Activated T-helper 1 cell treated with anti-CD3 and anti-CD28 coated beads, Interleukin-12 subunit alpha, Interleukin-12 subunit beta, Interleukin-2, Interleukin-4 antibody, amounts not matched to agents 30 ng/mL and 10 ng/mL and 1 ng/mL, durations not matched to agents 14 hours and 24 hours and 36 hours (primary cell): ENCODE measurements at regions not wholly inside any gene's neighbourhood (a gene's known extent, or its start where the extent isn't known, plus 50 kb on each side); places are given as distances from the start of the nearest gene placed in this dataset.

Experiments
- DNase-seq: peaks from one replicate; pipeline ENCODE4 v3.0.0; 2021; ENCODE audit warnings: low spot score
- H3K27ac Mint-ChIP-seq: one replicate; pipeline ENCODE4 v1.8.0; 2021; ENCODE audit warnings: mild to moderate bottlenecking, mixed read lengths
- H3K27me3 Mint-ChIP-seq: one replicate; pipeline ENCODE4 v1.8.0; 2022; ENCODE audit warnings: mild to moderate bottlenecking, moderate library complexity, mixed read lengths; ENCODE audit not compliant: insufficient read depth
- H3K36me3 Mint-ChIP-seq: one replicate; pipeline ENCODE4 v1.8.0; 2021; ENCODE audit warnings: low read depth, mixed read lengths
- H3K4me1 Mint-ChIP-seq: one replicate; pipeline ENCODE4 v1.8.0; 2021; ENCODE audit warnings: low read depth, mixed read lengths
- H3K4me3 Mint-ChIP-seq: one replicate; pipeline ENCODE4 v1.8.0; 2021; ENCODE audit warnings: mild to moderate bottlenecking, moderate library complexity, mixed read lengths
- H3K9me3 Mint-ChIP-seq: one replicate; pipeline ENCODE4 v1.8.0; 2021; ENCODE audit warnings: mixed read lengths
- intact Hi-C: fragments of 100-400 bp; cut with micrococcal nuclease; formaldehyde crosslinking; loops from one replicate; pipeline ENCODE4 v1.15.1; 2024

DNA sequence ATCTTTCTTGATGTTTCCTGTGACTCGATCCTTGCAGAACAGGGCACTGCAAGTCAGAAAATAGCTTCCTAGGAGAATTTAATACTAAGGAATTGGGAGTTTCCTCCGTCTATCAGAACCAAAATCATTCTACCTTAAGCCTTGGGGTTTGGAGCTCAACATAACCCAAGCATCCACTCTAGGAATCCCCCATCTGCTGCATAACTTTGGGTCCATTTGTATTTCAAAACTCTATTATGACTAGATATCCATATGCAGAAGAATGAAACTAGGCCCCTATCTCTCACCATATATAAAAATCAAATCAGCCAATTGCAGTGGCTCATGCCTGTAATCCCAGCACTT is 61.7 kb upstream of the AKAP13 start:
- H3K4me1 Mint-ChIP-seq, result peaks cover 55% of the 10 kb centered on the region
- peaks cover 21% of the 10 kb centered on the region for H3K9me3 Mint-ChIP-seq
- H3K27ac Mint-ChIP-seq, result peak overlapping the region; percentile 87
- H3K4me3 Mint-ChIP-seq, result no peak overlapping the region
- no peak for DNase-seq
- peaks cover 8% of the 10 kb centered on the region for H3K36me3 Mint-ChIP-seq
- intact Hi-C loops, result loop anchor here (1.0 to 10.0 kb wide), 11 partner anchors 12 to 466 kb away; partner anchors contain the start of gene AKAP13
- no peaks in the 10 kb centered on the region for H3K27me3 Mint-ChIP-seq

DNA sequence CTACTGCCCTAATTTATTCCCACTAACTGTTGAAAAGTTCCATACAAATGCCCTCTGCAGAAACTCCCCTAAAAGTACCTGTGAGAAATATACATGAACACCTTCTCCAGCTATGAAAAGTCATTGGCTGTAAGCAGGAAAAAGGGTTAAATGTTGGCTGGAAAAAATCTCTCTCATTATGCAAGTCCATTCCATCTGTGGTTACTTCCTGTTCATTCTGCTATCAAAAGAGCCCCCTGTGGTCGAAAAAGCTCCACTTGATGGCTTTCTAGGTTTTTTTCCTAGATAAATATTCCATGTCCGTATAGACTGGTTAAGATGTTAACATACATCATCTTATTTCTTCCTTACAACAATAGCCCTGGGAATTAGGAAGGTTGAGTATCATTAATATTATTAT is 56.2 kb upstream of the AKAP13 start:
- no peak for DNase-seq
- peaks cover 19% of the 10 kb centered on the region for H3K4me1 Mint-ChIP-seq
- peaks cover 21% of the 10 kb centered on the region for H3K9me3 Mint-ChIP-seq
- no peak overlapping the region for H3K27ac Mint-ChIP-seq
- no peaks in the 10 kb centered on the region for H3K27me3 Mint-ChIP-seq
- peaks cover 7% of the 10 kb centered on the region for H3K36me3 Mint-ChIP-seq
- intact Hi-C loops, result no loop called here
- no peak overlapping the region for H3K4me3 Mint-ChIP-seq

DNA sequence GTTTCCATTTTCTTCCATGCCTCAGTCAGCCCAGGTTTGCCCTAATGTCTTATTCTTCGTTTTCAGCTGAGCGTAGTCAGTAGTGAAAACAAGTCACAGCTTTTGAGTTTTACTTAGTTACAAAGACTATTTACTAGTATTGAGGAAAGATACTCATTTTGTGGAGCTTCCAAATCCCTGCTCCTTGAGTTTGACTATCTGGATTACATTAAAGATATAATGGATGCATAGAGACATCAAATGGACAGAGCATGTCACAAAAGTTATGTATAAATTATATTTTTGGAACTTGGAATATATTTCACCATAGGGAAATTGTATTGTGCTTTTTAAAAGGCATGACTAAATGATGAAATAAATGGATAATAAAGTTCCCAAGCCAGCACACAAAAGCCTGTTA is 54.6 kb upstream of the AKAP13 start:
- intact Hi-C loops, result no loop called here
- no peak for DNase-seq
- no peak overlapping the region for H3K27ac Mint-ChIP-seq
- H3K9me3 Mint-ChIP-seq, result peaks cover 11% of the 10 kb centered on the region
- H3K27me3 Mint-ChIP-seq, result no peaks in the 10 kb centered on the region
- H3K4me1 Mint-ChIP-seq, result peaks cover 31% of the 10 kb centered on the region
- H3K36me3 Mint-ChIP-seq, result peaks cover 3% of the 10 kb centered on the region
- H3K4me3 Mint-ChIP-seq, result no peak overlapping the region

DNA sequence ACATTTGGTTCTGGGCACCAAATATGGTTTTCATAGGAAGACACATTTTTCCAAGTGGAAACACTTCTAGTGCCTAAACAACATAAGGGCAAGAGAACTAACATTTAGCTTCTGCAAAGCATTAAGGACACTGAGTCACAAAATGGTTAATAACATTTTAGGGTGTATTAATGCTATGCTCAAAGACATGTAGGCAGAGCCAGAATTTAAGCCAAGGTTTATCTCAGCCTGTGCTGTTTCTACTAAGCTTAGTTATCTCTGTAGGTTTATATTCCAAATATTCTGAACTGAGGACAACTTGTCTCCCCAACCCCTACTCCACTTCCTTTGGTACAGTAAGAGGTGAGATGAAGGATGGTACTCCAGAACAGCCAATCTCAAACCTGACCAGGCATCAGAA is 54.1 kb upstream of the AKAP13 start:
- Mint-ChIP-seq H3K36me3 (peaks cover 6% of the 10 kb centered on the region), H3K4me1 (peaks cover 36% of the 10 kb centered on the region), H3K4me3 (no peak overlapping the region), H3K27me3 (no peaks in the 10 kb centered on the region), H3K27ac (no peak overlapping the region), H3K9me3 (peaks cover 15% of the 10 kb centered on the region)
- DNase-seq, result no peak
- intact Hi-C loops, result no loop called here

DNA sequence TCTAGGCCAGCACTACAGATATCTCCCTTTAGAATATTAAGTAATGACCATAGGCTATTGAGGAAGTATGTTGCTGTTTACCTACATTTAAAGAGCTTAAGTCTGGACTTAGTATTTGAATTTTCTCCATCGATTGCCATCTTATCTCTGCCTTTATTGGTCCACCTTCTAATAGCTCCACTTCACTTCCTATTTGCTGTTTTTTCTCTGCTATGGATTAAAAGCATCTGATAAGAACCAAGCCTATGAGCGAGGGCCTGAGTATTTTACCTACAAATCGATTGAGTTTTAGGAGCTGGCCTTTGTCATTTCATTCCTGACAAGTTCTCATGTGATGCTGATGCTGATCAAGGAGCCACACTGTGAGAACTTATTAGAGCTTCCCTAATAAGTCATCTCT is 52.6 kb upstream of the AKAP13 start:
- H3K27me3 Mint-ChIP-seq, result no peaks in the 10 kb centered on the region
- no peak overlapping the region for H3K4me3 Mint-ChIP-seq
- DNase-seq, result no peak
- intact Hi-C loops, result no loop called here
- H3K9me3 Mint-ChIP-seq, result peaks cover 13% of the 10 kb centered on the region
- peaks cover 42% of the 10 kb centered on the region for H3K4me1 Mint-ChIP-seq
- peaks cover 8% of the 10 kb centered on the region for H3K36me3 Mint-ChIP-seq
- no peak overlapping the region for H3K27ac Mint-ChIP-seq

DNA sequence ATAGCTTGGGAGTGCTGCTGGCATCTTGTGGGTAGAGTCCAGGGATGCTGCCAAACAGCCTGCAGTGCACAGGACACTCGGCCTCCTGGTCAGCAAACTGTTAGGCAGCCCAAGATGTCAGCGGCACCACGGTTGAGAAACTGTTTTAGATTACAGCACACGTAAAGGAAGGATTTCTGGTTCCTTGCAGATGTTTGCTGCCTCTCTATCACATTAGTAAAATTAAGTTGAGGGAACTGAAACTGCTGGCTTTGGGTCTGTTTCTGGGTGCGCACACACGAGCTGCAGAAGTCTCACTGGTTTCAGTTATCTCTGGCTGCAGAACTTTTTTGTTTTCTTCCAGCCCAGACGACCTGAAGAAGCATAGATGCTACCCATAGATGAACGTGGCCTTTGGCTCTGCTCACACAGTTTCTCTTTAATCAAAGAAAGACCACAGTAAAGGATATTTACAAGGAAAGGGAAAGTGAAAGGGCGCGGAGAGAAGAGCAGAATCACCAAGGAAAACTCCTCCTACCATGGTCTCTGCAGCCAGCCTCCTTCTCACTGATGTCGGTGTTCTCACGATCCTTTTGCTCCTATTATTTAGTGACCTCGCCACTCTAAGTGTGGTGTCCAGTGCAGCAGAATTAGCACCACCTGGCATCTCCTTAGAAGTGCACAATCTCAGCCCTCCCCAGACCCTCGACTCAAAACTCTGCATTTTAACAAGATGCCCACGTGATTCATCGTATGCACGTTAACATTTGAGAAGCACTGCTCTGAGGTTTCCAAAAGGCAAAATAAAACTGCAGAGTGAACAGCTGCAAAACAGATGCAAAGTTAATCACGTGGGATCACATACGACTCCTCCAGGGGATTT is 50.6 kb upstream of the AKAP13 start:
- peaks cover 10% of the 10 kb centered on the region for H3K36me3 Mint-ChIP-seq
- H3K4me1 Mint-ChIP-seq, result peaks cover 51% of the 10 kb centered on the region
- H3K4me3 Mint-ChIP-seq, result peak overlapping the region; percentile 88
- DNase-seq, result peak; percentile 44
- intact Hi-C loops, result loop anchor here (1.0 kb wide), 4 partner anchors 11 to 317 kb away; no protein-coding TSS in a partner anchor
- peaks cover 8% of the 10 kb centered on the region for H3K9me3 Mint-ChIP-seq
- peak overlapping the region; percentile 92 for H3K27ac Mint-ChIP-seq
- H3K27me3 Mint-ChIP-seq, result no peaks in the 10 kb centered on the region
